Natural killer cell (primary cell): ENCODE measurements at regions not wholly inside any gene's neighbourhood (a gene's known extent, or its start where the extent isn't known, plus 50 kb on each side); places are given as distances from the start of the nearest gene placed in this dataset.

ENCODE experiments used
- ATAC-seq, 3 donors: fragments of 150-1000 bp in 2 of 3; fragments of 200-7000 bp in 1 of 3; cut with Tn5 transposase; 1 replicate in 1 of 3; 2 replicates in 2 of 3; pipeline ENCODE4 v1.10.0; 2021; ENCODE audit warnings: mild to moderate bottlenecking in 2 of 3, moderate library complexity in 2 of 3
- DNase-seq, 2 donors: peaks; one replicate each; pipeline versions ENCODE4 v3.0.0 to v3.0.0-alpha.2; 2013 to 2021; ENCODE audit warnings: mixed read lengths in 1 of 2
- H3K27ac ChIP-seq: one replicate; pipeline ENCODE4 v1.5.1; 2013; ENCODE audit warnings: mild to moderate bottlenecking, low read length
- H3K27me3 ChIP-seq: one replicate; pipeline ENCODE4 v1.6.1; 2013; ENCODE audit warnings: low read length; ENCODE audit not compliant: control insufficient read depth, insufficient read depth
- H3K36me3 ChIP-seq: one replicate; pipeline ENCODE4 v1.6.1; 2013; ENCODE audit warnings: low read length; ENCODE audit not compliant: control insufficient read depth, insufficient read depth
- H3K4me1 ChIP-seq: one replicate; pipeline ENCODE4 v1.6.1; 2013; ENCODE audit warnings: low read length; ENCODE audit not compliant: control insufficient read depth, insufficient read depth
- H3K4me3 ChIP-seq: one replicate; pipeline ENCODE4 v1.5.1; 2013; ENCODE audit warnings: low read length
- H3K9me3 ChIP-seq: one replicate; pipeline ENCODE4 v1.6.1; 2013; ENCODE audit warnings: low read length; ENCODE audit not compliant: control insufficient read depth, insufficient read depth
- H3K27ac Mint-ChIP-seq, 2 donors: one replicate each; pipeline ENCODE4 v1.8.0; 2022; ENCODE audit warnings: mild to moderate bottlenecking in 2 of 2, mixed read lengths in 2 of 2, moderate library complexity in 1 of 2
- H3K27me3 Mint-ChIP-seq, 2 donors: one replicate each; pipeline ENCODE4 v1.8.0; 2022; ENCODE audit warnings: low read depth in 2 of 2, mixed read lengths in 2 of 2
- H3K36me3 Mint-ChIP-seq: one replicate; pipeline ENCODE4 v1.8.0; 2022; ENCODE audit warnings: mixed read lengths
- H3K4me1 Mint-ChIP-seq, 2 donors: one replicate each; pipeline ENCODE4 v1.8.0; 2022; ENCODE audit warnings: mixed read lengths in 2 of 2
- H3K4me3 Mint-ChIP-seq: one replicate; pipeline ENCODE4 v1.8.0; 2022; ENCODE audit warnings: mild to moderate bottlenecking, moderate library complexity, mixed read lengths
- H3K9me3 Mint-ChIP-seq, 2 donors: one replicate each; pipeline ENCODE4 v1.8.0; 2022; ENCODE audit warnings: mixed read lengths in 2 of 2
- WGBS: methylation state at CpG from one replicate; pipeline ENCODE4 v1.1.7; 2013; ENCODE audit warnings: missing lambda C conversion rate; ENCODE audit not compliant: insufficient coverage; 5-methylcytosine and 5-hydroxymethylcytosine counted together
- intact Hi-C: fragments of 100-400 bp; cut with micrococcal nuclease; formaldehyde crosslinking; loops from one replicate; pipeline ENCODE4 v1.14.2; 2022
- TF ChIP-seq, protein P1 (sequence below): fragments of 200-600 bp; IDR thresholded peaks from one replicate; pipeline ENCODE4 v1.8.0; 2022; ENCODE audit warnings: antibody characterized with exemption

DNA sequence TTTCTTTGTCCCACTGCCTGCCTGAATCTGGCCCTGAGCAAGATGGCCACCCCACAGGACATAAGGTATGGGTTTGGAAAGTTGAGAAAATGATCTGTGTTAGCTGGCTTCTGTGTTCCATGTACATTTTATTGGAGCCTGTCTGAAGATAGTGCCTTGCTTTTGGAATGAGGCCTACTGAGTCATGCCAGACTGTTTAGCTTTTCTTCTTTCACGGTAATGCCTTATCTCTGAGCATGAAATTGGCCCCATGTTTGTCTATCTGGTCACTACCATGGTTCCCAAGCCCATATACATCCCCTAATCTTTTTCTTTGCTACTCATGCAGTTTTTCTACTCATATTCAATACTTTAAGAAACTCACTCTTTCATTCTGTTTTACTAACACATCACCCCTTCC, 85.1 kb upstream of the LMO4 start:
- 88% methylated on average over 1 of the region's 1 CpG for WGBS
- ATAC-seq (no peak), DNase-seq (no peak)
- Histone ChIP-seq H3K4me1 (no peaks in the 10 kb centered on the region), H3K9me3 (no peaks in the 10 kb centered on the region), H3K36me3 (no peaks in the 10 kb centered on the region), H3K4me3 (no peak overlapping the region), H3K27me3 (no peaks in the 10 kb centered on the region), H3K27ac (no peak overlapping the region)
- H3K4me1 Mint-ChIP-seq: no peaks in the 10 kb centered on the region
- H3K27me3 Mint-ChIP-seq: peaks cover 2 to 10% of the 10 kb centered on the region in 2 donors
- peaks cover 0 to 2% of the 10 kb centered on the region in 2 donors for H3K9me3 Mint-ChIP-seq
- H3K4me3 Mint-ChIP-seq: no peak overlapping the region
- intact Hi-C loops: no loop called here
- no peaks in the 10 kb centered on the region for H3K36me3 Mint-ChIP-seq
- no peak overlapping the region for H3K27ac Mint-ChIP-seq
- TF ChIP-seq, protein P1, sequence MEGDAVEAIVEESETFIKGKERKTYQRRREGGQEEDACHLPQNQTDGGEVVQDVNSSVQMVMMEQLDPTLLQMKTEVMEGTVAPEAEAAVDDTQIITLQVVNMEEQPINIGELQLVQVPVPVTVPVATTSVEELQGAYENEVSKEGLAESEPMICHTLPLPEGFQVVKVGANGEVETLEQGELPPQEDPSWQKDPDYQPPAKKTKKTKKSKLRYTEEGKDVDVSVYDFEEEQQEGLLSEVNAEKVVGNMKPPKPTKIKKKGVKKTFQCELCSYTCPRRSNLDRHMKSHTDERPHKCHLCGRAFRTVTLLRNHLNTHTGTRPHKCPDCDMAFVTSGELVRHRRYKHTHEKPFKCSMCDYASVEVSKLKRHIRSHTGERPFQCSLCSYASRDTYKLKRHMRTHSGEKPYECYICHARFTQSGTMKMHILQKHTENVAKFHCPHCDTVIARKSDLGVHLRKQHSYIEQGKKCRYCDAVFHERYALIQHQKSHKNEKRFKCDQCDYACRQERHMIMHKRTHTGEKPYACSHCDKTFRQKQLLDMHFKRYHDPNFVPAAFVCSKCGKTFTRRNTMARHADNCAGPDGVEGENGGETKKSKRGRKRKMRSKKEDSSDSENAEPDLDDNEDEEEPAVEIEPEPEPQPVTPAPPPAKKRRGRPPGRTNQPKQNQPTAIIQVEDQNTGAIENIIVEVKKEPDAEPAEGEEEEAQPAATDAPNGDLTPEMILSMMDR: no peak

DNA sequence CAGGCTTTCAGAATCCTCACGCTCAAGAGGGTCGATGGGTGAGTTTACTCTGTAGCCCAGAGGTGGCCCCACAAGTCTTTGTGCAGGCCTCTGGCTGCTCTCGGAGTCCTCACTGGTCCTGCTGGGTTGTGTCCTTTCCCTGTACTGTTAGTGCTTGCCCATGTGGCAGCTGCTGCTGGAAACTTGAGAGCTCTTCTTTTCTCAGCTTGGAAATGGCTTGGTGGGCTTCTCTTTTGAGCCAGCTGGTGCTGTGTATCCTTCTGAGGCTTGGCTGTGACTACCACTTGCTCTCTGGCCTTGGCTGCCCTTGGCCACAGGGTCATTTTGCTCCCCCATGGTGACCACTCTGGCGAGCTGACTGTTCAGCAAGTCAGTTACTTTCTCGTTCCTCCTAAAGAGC, 82.2 kb upstream of the LMO4 start:
- no peak for DNase-seq
- Histone ChIP-seq H3K4me3 (no peak overlapping the region), H3K4me1 (no peaks in the 10 kb centered on the region), H3K36me3 (no peaks in the 10 kb centered on the region), H3K27me3 (no peaks in the 10 kb centered on the region), H3K27ac (no peak overlapping the region), H3K9me3 (no peaks in the 10 kb centered on the region)
- intact Hi-C loops: no loop called here
- peaks cover 0 to 4% of the 10 kb centered on the region in 2 donors for H3K9me3 Mint-ChIP-seq
- no peak for ATAC-seq
- H3K4me1 Mint-ChIP-seq: no peaks in the 10 kb centered on the region
- no peak overlapping the region for H3K27ac Mint-ChIP-seq
- H3K4me3 Mint-ChIP-seq: no peak overlapping the region
- TF ChIP-seq, protein P1: no peak
- no peaks in the 10 kb centered on the region for H3K36me3 Mint-ChIP-seq
- WGBS: 90% methylated on average over 5 of the region's 5 CpGs
- peaks cover 7 to 8% of the 10 kb centered on the region in 2 donors for H3K27me3 Mint-ChIP-seq

DNA sequence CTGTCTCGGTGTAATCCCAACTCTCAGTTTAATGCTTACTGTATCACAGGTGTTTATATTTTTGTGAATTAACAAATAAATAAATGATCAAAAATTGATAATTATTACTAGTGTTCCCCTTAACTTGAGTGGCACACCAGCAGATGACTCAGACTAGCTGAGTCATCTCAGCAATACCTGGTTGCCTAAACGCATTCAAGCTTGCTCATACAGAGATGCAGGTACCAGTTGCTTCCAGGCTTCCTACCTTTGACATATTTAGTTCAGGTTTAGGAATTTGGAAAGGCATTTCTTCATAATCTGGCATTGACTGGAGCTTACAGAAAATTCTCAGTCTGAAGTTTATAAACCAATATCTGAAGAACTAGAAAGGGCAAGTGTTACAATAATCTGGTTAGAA, 78.9 kb upstream of the LMO4 start:
- no peak overlapping the region for H3K4me3 Mint-ChIP-seq
- H3K9me3 Mint-ChIP-seq: peaks cover 2 to 4% of the 10 kb centered on the region in 2 donors
- no peak overlapping the region for H3K27ac Mint-ChIP-seq
- no peak for ATAC-seq
- no peaks in the 10 kb centered on the region for H3K36me3 ChIP-seq
- WGBS: 65% methylated on average over 1 of the region's 2 CpGs
- H3K27me3 ChIP-seq: no peaks in the 10 kb centered on the region
- intact Hi-C loops: no loop called here
- H3K4me1 ChIP-seq: no peaks in the 10 kb centered on the region
- H3K27me3 Mint-ChIP-seq: peaks cover 11 to 24% of the 10 kb centered on the region in 2 donors
- TF ChIP-seq, protein P1: no peak
- no peaks in the 10 kb centered on the region for H3K36me3 Mint-ChIP-seq
- DNase-seq: no peak
- H3K4me1 Mint-ChIP-seq: no peaks in the 10 kb centered on the region
- H3K27ac ChIP-seq: no peak overlapping the region
- H3K4me3 ChIP-seq: no peak overlapping the region
- H3K9me3 ChIP-seq: no peaks in the 10 kb centered on the region

DNA sequence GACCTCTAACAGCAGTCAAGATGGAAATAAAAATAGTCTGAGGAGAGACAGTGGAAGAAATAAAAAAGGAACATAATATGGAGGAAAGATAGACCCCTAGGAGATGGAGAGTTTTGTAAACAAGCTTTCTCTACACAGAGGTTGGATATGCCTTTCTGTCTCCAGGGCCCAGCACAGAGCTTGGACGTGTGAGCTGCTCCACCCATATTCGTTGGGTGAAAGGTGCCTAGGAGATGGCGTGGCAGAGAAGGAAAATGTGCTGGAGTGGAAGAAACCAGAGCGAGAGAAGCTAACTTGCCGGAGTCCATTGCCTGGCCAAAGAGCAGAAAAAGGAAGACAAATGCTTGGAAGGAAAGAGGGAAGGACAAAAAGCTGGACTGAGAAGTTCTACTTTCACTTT, 78.3 kb upstream of the LMO4 start:
- H3K36me3 ChIP-seq: no peaks in the 10 kb centered on the region
- H3K27me3 ChIP-seq: no peaks in the 10 kb centered on the region
- H3K4me1 ChIP-seq: no peaks in the 10 kb centered on the region
- no peaks in the 10 kb centered on the region for H3K4me1 Mint-ChIP-seq
- H3K9me3 ChIP-seq: no peaks in the 10 kb centered on the region
- 95% methylated on average over 5 of the region's 5 CpGs for WGBS
- no peak overlapping the region for H3K27ac ChIP-seq
- no peak overlapping the region for H3K4me3 ChIP-seq
- intact Hi-C loops: no loop called here
- no peak overlapping the region for H3K27ac Mint-ChIP-seq
- TF ChIP-seq, protein P1: no peak
- peaks cover 2 to 4% of the 10 kb centered on the region in 2 donors for H3K9me3 Mint-ChIP-seq
- peaks cover 11 to 26% of the 10 kb centered on the region in 2 donors for H3K27me3 Mint-ChIP-seq
- DNase-seq (no peak), ATAC-seq (no peak)
- no peaks in the 10 kb centered on the region for H3K36me3 Mint-ChIP-seq
- no peak overlapping the region for H3K4me3 Mint-ChIP-seq
